NT2/D1 (cell line): ENCODE measurements at regions not wholly inside any gene's neighbourhood (a gene's known extent, or its start where the extent isn't known, plus 50 kb on each side); places are given as distances from the start of the nearest gene placed in this dataset.

Experiments used
- DNase-seq: peaks from one replicate; pipeline ENCODE4 v3.0.0-alpha.2; 2011; ENCODE audit warnings: low read depth, low spot score
- H3K27me3 ChIP-seq: 2 replicates; pipeline ENCODE4 v1.6.0; 2011; ENCODE audit warnings: mild to moderate bottlenecking; ENCODE audit not compliant: insufficient read length, insufficient read depth
- H3K36me3 ChIP-seq: 2 replicates; pipeline ENCODE4 v1.6.1; 2011; ENCODE audit warnings: mild to moderate bottlenecking, low read length, mixed read lengths; ENCODE audit not compliant: insufficient read depth, insufficient read length
- H3K4me1 ChIP-seq: 2 replicates; pipeline ENCODE4 v1.5.1; 2011; ENCODE audit not compliant: insufficient read depth, insufficient read length
- H3K4me3 ChIP-seq: 2 replicates; pipeline ENCODE4 v1.5.1; 2011; ENCODE audit warnings: low read depth; ENCODE audit not compliant: insufficient read length
- H3K9ac ChIP-seq: 2 replicates; pipeline ENCODE4 v1.6.0; 2011; ENCODE audit warnings: low read depth; ENCODE audit not compliant: insufficient read length
- H3K9me3 ChIP-seq: 2 replicates; pipeline ENCODE4 v1.5.1; 2011; ENCODE audit warnings: mild to moderate bottlenecking, low read length; ENCODE audit not compliant: insufficient read depth
- SUZ12 ChIP-seq: IDR thresholded peaks from 2 replicates; pipeline ENCODE4 v1.6.1; 2011; ENCODE audit not compliant: insufficient read length, insufficient read depth; ENCODE audit errors: extremely low read depth
- YY1 ChIP-seq: IDR thresholded peaks from 2 replicates; pipeline ENCODE4 v1.6.1; 2011; ENCODE audit not compliant: insufficient read length, insufficient read depth
- ZNF274 ChIP-seq: IDR thresholded peaks from 2 replicates; pipeline ENCODE4 v1.6.1; 2011; ENCODE audit warnings: mild to moderate bottlenecking, low read depth, low read length

- Histone ChIP-seq H3K36me3 (no peaks in the 10 kb centered on the region), H3K9ac (no peak overlapping the region), H3K27me3 (no peaks in the 10 kb centered on the region), H3K4me1 (peaks cover 15% of the 10 kb centered on the region), H3K4me3 (no peak overlapping the region), H3K9me3 (0 out of 2 replicates have a peak, but pooled peaks cover under 1% of the 10 kb centered on the region)
- DNase-seq: no peak
- TF ChIP-seq YY1 (no peak), ZNF274 (no peak), SUZ12 (no peak)
Measured at GRCh38 chr20:58099956-58100730, 128.3 kb downstream of the ANKRD60 start.

GRCh38 chr20:58099291-58099935 lies 129.0 kb downstream of the ANKRD60 start:
- TF ChIP-seq ZNF274 (no peak), YY1 (no peak), SUZ12 (no peak)
- Histone ChIP-seq H3K4me1 (peaks cover 15% of the 10 kb centered on the region), H3K9me3 (no peaks in the 10 kb centered on the region), H3K9ac (no peak overlapping the region), H3K27me3 (no peaks in the 10 kb centered on the region), H3K36me3 (no peaks in the 10 kb centered on the region), H3K4me3 (no peak overlapping the region)
- DNase-seq: no peak

GRCh38 chr20:58098571-58098970 lies 129.9 kb downstream of the ANKRD60 start:
- no peak overlapping the region for H3K4me3 ChIP-seq
- H3K9ac ChIP-seq: no peak overlapping the region
- peaks cover 12% of the 10 kb centered on the region for H3K4me1 ChIP-seq
- H3K9me3 ChIP-seq: no peaks in the 10 kb centered on the region
- no peaks in the 10 kb centered on the region for H3K27me3 ChIP-seq
- no peak for DNase-seq
- TF ChIP-seq SUZ12: no peak
- no peak for TF ChIP-seq YY1
- TF ChIP-seq ZNF274: no peak
- no peaks in the 10 kb centered on the region for H3K36me3 ChIP-seq

- no peak for TF ChIP-seq ZNF274
- TF ChIP-seq SUZ12: no peak
- no peak for TF ChIP-seq YY1
- Histone ChIP-seq H3K4me1 (peaks cover 8% of the 10 kb centered on the region), H3K9ac (no peak overlapping the region), H3K4me3 (no peak overlapping the region), H3K9me3 (no peaks in the 10 kb centered on the region), H3K36me3 (no peaks in the 10 kb centered on the region), H3K27me3 (no peaks in the 10 kb centered on the region)
- DNase-seq: no peak
Measured at GRCh38 chr20:58097943-58098342, 130.5 kb downstream of the ANKRD60 start.

GRCh38 chr20:58097429-58097828 lies 131.0 kb downstream of the ANKRD60 start:
- H3K27me3 ChIP-seq: no peaks in the 10 kb centered on the region
- no peak overlapping the region for H3K9ac ChIP-seq
- no peak overlapping the region for H3K4me3 ChIP-seq
- no peaks in the 10 kb centered on the region for H3K36me3 ChIP-seq
- H3K4me1 ChIP-seq: peaks cover 3% of the 10 kb centered on the region
- H3K9me3 ChIP-seq: no peaks in the 10 kb centered on the region
- DNase-seq: no peak
- TF ChIP-seq ZNF274 (no peak), YY1 (no peak), SUZ12 (no peak)

GRCh38 chr20:58096880-58097423 lies 131.5 kb downstream of the ANKRD60 start:
- H3K9ac ChIP-seq: no peak overlapping the region
- no peaks in the 10 kb centered on the region for H3K4me1 ChIP-seq
- TF ChIP-seq YY1: no peak
- no peak for TF ChIP-seq SUZ12
- no peaks in the 10 kb centered on the region for H3K9me3 ChIP-seq
- H3K4me3 ChIP-seq: no peak overlapping the region
- no peaks in the 10 kb centered on the region for H3K27me3 ChIP-seq
- no peak for DNase-seq
- H3K36me3 ChIP-seq: no peaks in the 10 kb centered on the region

- no peaks in the 10 kb centered on the region for H3K27me3 ChIP-seq
- no peak overlapping the region for H3K4me3 ChIP-seq
- no peak for TF ChIP-seq SUZ12
- TF ChIP-seq ZNF274: no peak
- TF ChIP-seq YY1: no peak
- H3K9me3 ChIP-seq: no peaks in the 10 kb centered on the region
- no peaks in the 10 kb centered on the region for H3K36me3 ChIP-seq
- H3K9ac ChIP-seq: no peak overlapping the region
- no peaks in the 10 kb centered on the region for H3K4me1 ChIP-seq
- no peak for DNase-seq
Measured at GRCh38 chr20:58094698-58095097, 133.8 kb downstream of the ANKRD60 start.
